Upper lobe of left lung (tissue), 6 donors: ENCODE measurements at regions not wholly inside any gene's neighbourhood (a gene's known extent, or its start where the extent isn't known, plus 50 kb on each side); places are given as distances from the start of the nearest gene placed in this dataset.
"Not testable (repeated sequence)": the region's sequence is repeated elsewhere in the genome, so short reads cannot be mapped to it uniquely, and the experiment has no call there.

Source experiments
- ATAC-seq, 2 donors: fragments of 200-7000 bp; cut with Tn5 transposase; one replicate each; pipeline ENCODE4 v1.9.1; 2022; ENCODE audit warnings: mild to moderate bottlenecking in 2 of 2, moderate library complexity in 2 of 2; ENCODE audit not compliant: low FRiP score in 2 of 2
- DNase-seq, 2 donors: peaks; one replicate each; pipeline ENCODE4 v3.0.0-alpha.2; 2019 to 2020
- H3K27ac ChIP-seq, 4 donors: fragments of 200-600 bp; sonication (generic); one replicate each; pipeline ENCODE4 v1.5.1; 2016 to 2019
- H3K27me3 ChIP-seq, 4 donors: fragments of 200-600 bp; sonication (generic); one replicate each; pipeline ENCODE4 v1.5.1; 2017 to 2019
- H3K36me3 ChIP-seq, 4 donors: fragments of 200-600 bp; sonication (generic); one replicate each; pipeline ENCODE4 v1.5.1; 2016 to 2019
- H3K4me1 ChIP-seq, 4 donors: fragments of 200-600 bp; sonication (generic); one replicate each; pipeline ENCODE4 v1.5.1; 2018 to 2019
- H3K4me3 ChIP-seq, 4 donors: fragments of 200-600 bp; sonication (generic); one replicate each; pipeline ENCODE4 v1.5.1; 2017 to 2019; ENCODE audit warnings: mild to moderate bottlenecking in 2 of 4, moderate library complexity in 1 of 4
- H3K9me3 ChIP-seq, 4 donors: fragments of 200-600 bp; sonication (generic); one replicate each; pipeline ENCODE4 v1.5.1; 2018 to 2019
- CTCF ChIP-seq, 6 experiments: fragments of 450-650 bp in 4 of 6; fragments of 200-600 bp in 2 of 6; sonication (generic) in 2 of 6; IDR thresholded peaks; one replicate each; pipeline ENCODE4 v1.5.1; 2016 to 2019; ENCODE audit warnings: antibody characterized with exemption in 6 of 6
- EP300 ChIP-seq, 4 donors: sonication (generic); formaldehyde crosslinking; IDR thresholded peaks; one replicate each; pipeline ENCODE4 v1.5.1; 2017; ENCODE audit warnings: antibody characterized with exemption in 4 of 4, control low read depth in 2 of 4
- POLR2A ChIP-seq, 4 donors: fragments of 450-650 bp; IDR thresholded peaks; one replicate each; pipeline ENCODE4 v1.5.1; 2016 to 2017; ENCODE audit warnings: antibody characterized with exemption in 4 of 4, mild to moderate bottlenecking in 2 of 4
- POLR2AphosphoS5 ChIP-seq, 2 donors: sonication (generic); formaldehyde crosslinking; IDR thresholded peaks; one replicate each; pipeline ENCODE4 v1.5.1; 2017; ENCODE audit warnings: antibody characterized with exemption in 2 of 2
- WGBS, 2 donors: methylation state at CpG; one replicate each; pipeline ENCODE4 v1.1.5; 2017 to 2018; 5-methylcytosine and 5-hydroxymethylcytosine counted together
- donor health status: DM: no; HTN: no; CAD: no; lungs with moderate emphysema.
- donor health status: DM: no; HTN: yes; CAD: no; lungs with severe emphysema.

- no peak overlapping the region for H3K27ac ChIP-seq
- ATAC-seq = no peak
- DNase-seq = no peak
- 92 to 93% methylated on average over 2 to 3 of the region's 3 CpGs for WGBS, 2 donors
- no peaks in the 10 kb centered on the region for H3K36me3 ChIP-seq
- TF ChIP-seq POLR2AphosphoS5 (IDR thresholded peaks at IDR 0.05) (no peak), CTCF (IDR thresholded peaks at IDR 0.05) (no peak), EP300 (IDR thresholded peaks at IDR 0.05) (no peak), POLR2A (IDR thresholded peaks at IDR 0.05) (no peak)
- no peaks in the 10 kb centered on the region for H3K4me1 ChIP-seq
- H3K4me3 ChIP-seq = no peak overlapping the region
- H3K27me3 ChIP-seq = no peaks in the 10 kb centered on the region
- H3K9me3 ChIP-seq = no peaks in the 10 kb centered on the region
These were observed 97.4 kb upstream of the RNU6-1 start for GRCh38 chr15:67937153-67937761.

- H3K4me1 ChIP-seq, H3K36me3 ChIP-seq, H3K9me3 ChIP-seq, H3K4me3 ChIP-seq, DNase-seq, H3K27ac ChIP-seq, H3K27me3 ChIP-seq, ATAC-seq: not testable (repeated sequence)
- 94% methylated on average over 5 of the region's 5 CpGs for WGBS, 2 donors
These were observed 99.3 kb upstream of the RNU6-1 start for GRCh38 chr15:67939179-67939578.

GRCh38 chr15:67939588-67940323 is 99.9 kb upstream of the RNU6-1 start:
- WGBS, 2 donors = 73 to 78% methylated on average over 4 to 5 of the region's 5 CpGs
- H3K4me1 ChIP-seq, ATAC-seq, H3K27me3 ChIP-seq, DNase-seq, H3K9me3 ChIP-seq, H3K36me3 ChIP-seq, H3K4me3 ChIP-seq, H3K27ac ChIP-seq: not testable (repeated sequence)

- no peaks in the 10 kb centered on the region for H3K27me3 ChIP-seq
- TF ChIP-seq CTCF (IDR thresholded peaks at IDR 0.05) (no peak), POLR2AphosphoS5 (IDR thresholded peaks at IDR 0.05) (no peak), EP300 (IDR thresholded peaks at IDR 0.05) (no peak), POLR2A (IDR thresholded peaks at IDR 0.05) (no peak)
- no peak overlapping the region for H3K4me3 ChIP-seq
- H3K4me1 ChIP-seq = peaks cover 0 to 3% (median 0%) of the 10 kb centered on the region in 4 donors
- no peaks in the 10 kb centered on the region for H3K36me3 ChIP-seq
- WGBS, 2 donors = 92 to 98% methylated on average over 1 of the region's 1 CpG
- no peaks in the 10 kb centered on the region for H3K9me3 ChIP-seq
- H3K27ac ChIP-seq = no peak overlapping the region
- DNase-seq (no peak), ATAC-seq (no peak)
These were observed 100.5 kb upstream of the RNU6-1 start for GRCh38 chr15:67940324-67940719.

- H3K27me3 ChIP-seq = no peaks in the 10 kb centered on the region
- TF ChIP-seq CTCF (IDR thresholded peaks at IDR 0.05) (no peak), POLR2AphosphoS5 (IDR thresholded peaks at IDR 0.05) (no peak), EP300 (IDR thresholded peaks at IDR 0.05) (no peak), POLR2A (IDR thresholded peaks at IDR 0.05) (no peak)
- ATAC-seq (no peak), DNase-seq (no peak)
- no peak overlapping the region for H3K27ac ChIP-seq
- no peaks in the 10 kb centered on the region for H3K9me3 ChIP-seq
- no peaks in the 10 kb centered on the region for H3K36me3 ChIP-seq
- H3K4me3 ChIP-seq = no peak overlapping the region
- 61 to 64% methylated on average over 3 of the region's 3 CpGs for WGBS, 2 donors
- peaks cover 0 to 7% (median 3%) of the 10 kb centered on the region in 4 donors for H3K4me1 ChIP-seq
These were observed 101.9 kb upstream of the RNU6-1 start for GRCh38 chr15:67941648-67942310.
